Lower lobe of right lung (tissue), 2 donors: ENCODE measurements at regions not wholly inside any gene's neighbourhood (a gene's known extent, or its start where the extent isn't known, plus 50 kb on each side); places are given as distances from the start of the nearest gene placed in this dataset.

Experiments
- ATAC-seq, 2 donors: fragments of 200-7000 bp; cut with Tn5 transposase; one replicate each; pipeline ENCODE4 v1.9.1; 2020 to 2022; ENCODE audit warnings: mild to moderate bottlenecking in 2 of 2, moderate library complexity in 2 of 2
- DNase-seq: peaks from one replicate; pipeline ENCODE4 v3.0.0-alpha.2; 2020
- H3K27ac ChIP-seq: fragments of 200-600 bp; one replicate; pipeline ENCODE4 v1.8.0; 2022
- H3K27me3 ChIP-seq: fragments of 200-600 bp; one replicate; pipeline ENCODE4 v1.8.0; 2022; ENCODE audit warnings: low read depth
- H3K36me3 ChIP-seq: fragments of 200-600 bp; one replicate; pipeline ENCODE4 v1.8.0; 2022; ENCODE audit warnings: mild to moderate bottlenecking
- H3K4me1 ChIP-seq: fragments of 200-600 bp; one replicate; pipeline ENCODE4 v1.8.0; 2022
- H3K4me3 ChIP-seq: fragments of 200-600 bp; one replicate; pipeline ENCODE4 v1.8.0; 2022; ENCODE audit warnings: mild to moderate bottlenecking
- H3K9me3 ChIP-seq: fragments of 200-600 bp; one replicate; pipeline ENCODE4 v1.8.0; 2022
- intact Hi-C: fragments of 100-400 bp; cut with DNase I; formaldehyde crosslinking; loops from one replicate; pipeline ENCODE4 v1.11.0; 2022
- TF ChIP-seq, protein P1 (sequence below): fragments of 200-600 bp; IDR thresholded peaks from one replicate; pipeline ENCODE4 v1.8.0; 2022; ENCODE audit warnings: antibody characterized with exemption, mild to moderate bottlenecking
- donor health status: DM: no; HTN: yes; CAD: no; lungs with severe emphysema.

DNA sequence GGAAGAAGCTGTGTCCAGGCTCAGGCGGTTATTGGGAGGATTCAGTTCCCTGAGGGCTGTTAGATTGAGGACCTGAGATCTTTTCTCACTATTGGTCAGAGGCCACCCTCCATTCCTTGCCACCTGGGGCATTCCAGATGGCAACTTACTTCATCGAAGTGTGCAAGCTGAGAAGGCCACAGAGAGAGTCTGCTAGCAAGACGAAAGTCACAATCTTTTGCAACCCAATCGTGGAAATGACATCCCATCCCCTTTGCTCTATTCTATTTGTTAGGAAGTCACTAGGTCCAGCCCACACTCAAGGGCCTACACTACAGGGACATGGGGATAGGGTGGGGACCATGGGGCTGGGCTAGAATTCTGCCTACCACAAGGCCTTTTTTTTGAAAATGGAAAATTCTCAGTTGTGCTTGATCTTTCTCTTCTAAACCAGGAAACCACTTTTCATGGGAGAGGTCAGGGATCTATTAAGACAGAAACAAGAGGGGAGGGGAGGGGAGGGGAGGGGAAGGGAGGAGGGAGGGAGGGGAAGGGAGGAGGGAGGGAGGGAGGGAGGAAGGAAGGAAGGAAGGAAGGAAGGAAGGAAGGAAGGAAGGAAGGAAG is 217.2 kb downstream of the BCAS1 start:
- no peaks in the 10 kb centered on the region for H3K9me3 ChIP-seq
- peaks cover 12% of the 10 kb centered on the region for H3K4me1 ChIP-seq
- DNase-seq = no peak
- TF ChIP-seq, protein P1, sequence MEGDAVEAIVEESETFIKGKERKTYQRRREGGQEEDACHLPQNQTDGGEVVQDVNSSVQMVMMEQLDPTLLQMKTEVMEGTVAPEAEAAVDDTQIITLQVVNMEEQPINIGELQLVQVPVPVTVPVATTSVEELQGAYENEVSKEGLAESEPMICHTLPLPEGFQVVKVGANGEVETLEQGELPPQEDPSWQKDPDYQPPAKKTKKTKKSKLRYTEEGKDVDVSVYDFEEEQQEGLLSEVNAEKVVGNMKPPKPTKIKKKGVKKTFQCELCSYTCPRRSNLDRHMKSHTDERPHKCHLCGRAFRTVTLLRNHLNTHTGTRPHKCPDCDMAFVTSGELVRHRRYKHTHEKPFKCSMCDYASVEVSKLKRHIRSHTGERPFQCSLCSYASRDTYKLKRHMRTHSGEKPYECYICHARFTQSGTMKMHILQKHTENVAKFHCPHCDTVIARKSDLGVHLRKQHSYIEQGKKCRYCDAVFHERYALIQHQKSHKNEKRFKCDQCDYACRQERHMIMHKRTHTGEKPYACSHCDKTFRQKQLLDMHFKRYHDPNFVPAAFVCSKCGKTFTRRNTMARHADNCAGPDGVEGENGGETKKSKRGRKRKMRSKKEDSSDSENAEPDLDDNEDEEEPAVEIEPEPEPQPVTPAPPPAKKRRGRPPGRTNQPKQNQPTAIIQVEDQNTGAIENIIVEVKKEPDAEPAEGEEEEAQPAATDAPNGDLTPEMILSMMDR = no peak
- H3K36me3 ChIP-seq = no peaks in the 10 kb centered on the region
- H3K27me3 ChIP-seq = no peaks in the 10 kb centered on the region
- intact Hi-C loops = no loop called here
- no peak overlapping the region for H3K27ac ChIP-seq
- no peak overlapping the region for H3K4me3 ChIP-seq
- no peak for ATAC-seq

DNA sequence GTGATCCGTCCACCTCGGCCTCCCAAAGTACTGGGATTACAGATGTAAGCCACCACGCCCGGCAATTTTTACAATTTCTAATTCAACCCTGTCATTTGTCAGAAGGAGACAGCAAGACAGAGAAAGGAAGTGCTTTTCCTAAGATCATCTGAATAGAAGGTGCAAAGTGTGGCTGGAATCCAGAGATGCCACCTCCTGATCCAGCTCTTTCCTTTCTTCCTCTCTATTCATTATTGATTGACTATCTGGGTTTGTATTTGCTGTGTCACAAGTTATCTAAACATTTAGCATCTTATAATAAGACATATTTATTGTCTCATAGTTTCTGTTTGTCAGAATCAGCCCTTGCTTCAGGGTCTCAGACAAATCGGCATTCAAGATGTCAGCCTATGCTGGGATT is 217.7 kb downstream of the BCAS1 start:
- intact Hi-C loops = no loop called here
- DNase-seq (no peak), ATAC-seq (no peak)
- Histone ChIP-seq H3K4me1 (peaks cover 9% of the 10 kb centered on the region), H3K4me3 (no peak overlapping the region), H3K36me3 (no peaks in the 10 kb centered on the region), H3K27ac (no peak overlapping the region), H3K9me3 (no peaks in the 10 kb centered on the region), H3K27me3 (no peaks in the 10 kb centered on the region)
- TF ChIP-seq, protein P1 = no peak

DNA sequence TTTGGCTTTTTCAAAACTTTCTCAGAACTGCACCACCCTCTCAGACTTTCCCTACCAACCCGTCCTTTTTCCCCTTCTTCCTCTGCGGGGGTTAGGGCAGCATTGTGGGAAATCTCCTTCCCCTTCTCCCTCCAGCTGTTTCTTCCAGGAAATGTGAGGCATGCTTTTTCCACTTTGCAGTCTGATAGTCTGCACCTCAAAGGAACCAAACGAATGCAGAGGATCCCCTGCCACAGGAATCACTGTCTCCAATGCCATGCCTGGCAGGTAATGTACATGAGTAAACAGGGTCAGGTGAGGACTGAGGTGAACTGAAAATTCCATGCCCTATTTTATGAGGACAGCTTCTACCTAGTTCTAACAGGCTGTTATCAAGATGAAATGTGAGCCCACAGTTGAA is 218.4 kb downstream of the BCAS1 start:
- no peaks in the 10 kb centered on the region for H3K9me3 ChIP-seq
- ATAC-seq = no peak
- no peak overlapping the region for H3K4me3 ChIP-seq
- H3K36me3 ChIP-seq = no peaks in the 10 kb centered on the region
- no peak for DNase-seq
- intact Hi-C loops = no loop called here
- TF ChIP-seq, protein P1 = no peak
- no peak overlapping the region for H3K27ac ChIP-seq
- no peaks in the 10 kb centered on the region for H3K27me3 ChIP-seq
- peaks cover 12% of the 10 kb centered on the region for H3K4me1 ChIP-seq

DNA sequence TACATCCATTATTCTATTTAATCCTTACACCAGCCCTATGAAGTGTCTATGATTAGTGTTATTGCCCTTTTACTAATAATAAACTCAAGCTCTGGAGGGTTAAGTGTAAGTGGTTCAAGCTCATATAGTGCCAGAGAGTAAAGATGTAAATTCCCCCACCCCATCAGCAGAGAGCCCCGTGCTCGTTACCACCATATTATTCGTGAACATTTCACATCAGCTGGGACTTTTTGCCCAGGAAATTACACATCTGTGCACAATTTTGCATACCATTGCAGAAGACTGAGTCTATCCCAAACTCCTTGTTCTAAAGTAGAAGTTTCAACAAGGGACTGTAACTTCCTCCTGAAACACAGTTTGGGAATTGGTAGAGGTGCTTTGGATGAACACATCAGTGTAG is 220.1 kb downstream of the BCAS1 start:
- peaks cover 16% of the 10 kb centered on the region for H3K4me1 ChIP-seq
- H3K9me3 ChIP-seq = no peaks in the 10 kb centered on the region
- ATAC-seq (no peak), DNase-seq (no peak)
- H3K27ac ChIP-seq = no peak overlapping the region
- no peaks in the 10 kb centered on the region for H3K27me3 ChIP-seq
- H3K4me3 ChIP-seq = no peak overlapping the region
- no peaks in the 10 kb centered on the region for H3K36me3 ChIP-seq
- TF ChIP-seq, protein P1 = no peak
- intact Hi-C loops = no loop called here

DNA sequence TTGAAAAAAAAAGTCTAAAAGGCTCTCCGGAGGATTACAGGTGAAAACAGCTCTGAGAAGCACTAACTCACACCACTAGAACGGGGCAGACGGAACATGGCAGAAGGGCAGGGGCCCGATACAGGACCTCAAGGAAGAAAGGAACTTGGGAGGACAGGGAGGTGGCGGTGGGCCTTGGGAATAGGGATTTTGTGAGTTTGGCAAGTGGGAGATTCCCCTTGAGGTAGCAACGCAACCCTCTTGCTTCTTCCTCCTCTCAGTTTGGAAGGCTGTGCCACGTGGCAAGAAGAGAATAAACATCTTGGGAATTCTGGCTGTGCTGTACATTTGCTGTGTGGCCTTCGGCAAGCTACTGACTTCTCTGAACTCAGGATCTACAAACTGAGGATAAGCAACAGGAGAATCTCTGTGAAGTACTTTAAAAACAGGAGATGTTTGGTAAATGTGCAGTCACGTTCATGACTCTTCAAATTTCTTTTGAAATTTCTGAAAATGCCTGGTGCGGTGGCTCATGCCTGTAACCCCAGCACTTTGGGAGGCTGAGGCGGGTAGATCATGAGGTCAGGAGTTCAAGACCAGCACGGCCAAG is 220.8 kb downstream of the BCAS1 start:
- no peaks in the 10 kb centered on the region for H3K36me3 ChIP-seq

More for the DNA sequence above, 220.8 kb downstream of the BCAS1 start:
- DNase-seq (no peak), ATAC-seq (no peak)
- peaks cover 13% of the 10 kb centered on the region for H3K4me1 ChIP-seq
- H3K9me3 ChIP-seq = no peaks in the 10 kb centered on the region
- no peak overlapping the region for H3K27ac ChIP-seq
- H3K27me3 ChIP-seq = no peaks in the 10 kb centered on the region
- intact Hi-C loops = no loop called here
- H3K4me3 ChIP-seq = no peak overlapping the region
- TF ChIP-seq, protein P1 = no peak
